ENCODE measurements at regions not wholly inside any gene's neighbourhood (a gene's known extent, or its start where the extent isn't known, plus 50 kb on each side); places are given as distances from the start of the nearest gene placed in this dataset.

- no peak for TF ChIP-seq CTCF (IDR thresholded peaks at IDR 0.05)
- no peak for TF ChIP-seq REST (IDR thresholded peaks at IDR 0.05; ENCODE audit: insufficient read depth in 1 of 2, low read depth in 2 of 2, low read length in 1 of 2)
- no peak for TF ChIP-seq TCF7L2 (IDR thresholded peaks at IDR 0.05; ENCODE audit: low read depth, low read length)
- no peak for TF ChIP-seq POLR2AphosphoS5 (IDR thresholded peaks at IDR 0.05; ENCODE audit: low read depth, low read length)
These were observed 86.6 kb upstream of the DPH5 start for GRCh38 chr1:101112051-101112780.

Data from Panc1 (cell line).